Uterus (tissue), 3 donors: ENCODE measurements at regions not wholly inside any gene's neighbourhood (a gene's known extent, or its start where the extent isn't known, plus 50 kb on each side); places are given as distances from the start of the nearest gene placed in this dataset.

Source experiments
- DNase-seq, 2 donors: peaks; one replicate each; pipeline ENCODE4 v3.0.0-alpha.2; 2019 to 2020
- H3K27ac ChIP-seq, 2 donors: fragments of 200-600 bp; sonication (generic); 1 replicate in 1 of 2; 2 replicates in 1 of 2; pipeline ENCODE4 v1.5.1; 2016 to 2018
- H3K27me3 ChIP-seq, 2 donors: fragments of 200-600 bp; sonication (generic); one replicate each; pipeline ENCODE4 v1.5.1; 2018 to 2019; ENCODE audit warnings: control low read depth in 1 of 2
- H3K36me3 ChIP-seq, 2 donors: fragments of 200-600 bp; sonication (generic); one replicate each; pipeline ENCODE4 v1.5.1; 2019; ENCODE audit warnings: control low read depth in 1 of 2
- H3K4me1 ChIP-seq, 2 donors: fragments of 200-600 bp; sonication (generic); one replicate each; pipeline ENCODE4 v1.5.1; 2018 to 2019; ENCODE audit warnings: control low read depth in 1 of 2
- H3K4me3 ChIP-seq, 2 donors: fragments of 200-600 bp; sonication (generic); 1 replicate in 1 of 2; 2 replicates in 1 of 2; pipeline ENCODE4 v1.5.1; 2018 to 2019; ENCODE audit warnings: mild to moderate bottlenecking in 1 of 2
- H3K9me3 ChIP-seq, 2 donors: fragments of 200-600 bp; sonication (generic); one replicate each; pipeline ENCODE4 v1.5.1; 2019; ENCODE audit warnings: control low read depth in 1 of 2
- POLR2A ChIP-seq, 2 donors: fragments of 450-650 bp; IDR thresholded peaks; one replicate each; pipeline ENCODE4 v1.6.1; 2016; ENCODE audit warnings: antibody characterized with exemption in 2 of 2, mild to moderate bottlenecking in 1 of 2, moderate library complexity in 1 of 2
- intact Hi-C: fragments of 100-400 bp; cut with DNase I; formaldehyde crosslinking; loops from one replicate; pipeline ENCODE4 v1.15.1; 2023; ENCODE audit warnings: low total_unique reads
- TF ChIP-seq, protein P1 (sequence below), 4 experiments: fragments of 200-600 bp in 2 of 4; fragments of 450-650 bp in 2 of 4; sonication (generic) in 2 of 4; IDR thresholded peaks; one replicate each; pipeline ENCODE4 v1.5.1; 2016 to 2019; ENCODE audit warnings: antibody characterized with exemption in 4 of 4, mild to moderate bottlenecking in 2 of 4, moderate library complexity in 1 of 4
- donor health status: DM: yes; HTN: yes; CAD: no.

DNA sequence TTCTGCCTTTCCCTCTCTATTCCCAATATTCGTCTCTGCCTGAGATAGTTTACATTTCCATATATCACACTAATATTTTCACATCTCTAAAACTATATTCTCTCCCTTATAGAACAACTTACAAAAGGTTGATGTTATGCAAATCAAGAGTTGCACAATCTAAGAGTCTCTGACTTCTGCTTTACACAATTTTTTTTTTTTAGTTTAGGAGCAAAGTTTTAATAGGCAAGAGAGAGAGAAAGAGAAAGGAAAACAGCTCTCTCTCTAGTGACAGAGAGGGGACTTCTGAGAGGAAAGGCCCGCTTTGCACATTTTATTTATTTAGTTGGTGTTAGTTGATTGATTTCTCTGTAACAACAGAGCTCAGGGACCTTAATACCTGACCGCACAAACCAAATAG, 380.2 kb downstream of the TXNL1 start:
- H3K27me3 ChIP-seq = no peaks in the 10 kb centered on the region
- no peak for DNase-seq
- H3K4me3 ChIP-seq = no peak overlapping the region
- no peaks in the 10 kb centered on the region for H3K4me1 ChIP-seq
- intact Hi-C loops = no loop called here
- TF ChIP-seq POLR2A (IDR thresholded peaks at IDR 0.05) = no peak
- TF ChIP-seq, protein P1, sequence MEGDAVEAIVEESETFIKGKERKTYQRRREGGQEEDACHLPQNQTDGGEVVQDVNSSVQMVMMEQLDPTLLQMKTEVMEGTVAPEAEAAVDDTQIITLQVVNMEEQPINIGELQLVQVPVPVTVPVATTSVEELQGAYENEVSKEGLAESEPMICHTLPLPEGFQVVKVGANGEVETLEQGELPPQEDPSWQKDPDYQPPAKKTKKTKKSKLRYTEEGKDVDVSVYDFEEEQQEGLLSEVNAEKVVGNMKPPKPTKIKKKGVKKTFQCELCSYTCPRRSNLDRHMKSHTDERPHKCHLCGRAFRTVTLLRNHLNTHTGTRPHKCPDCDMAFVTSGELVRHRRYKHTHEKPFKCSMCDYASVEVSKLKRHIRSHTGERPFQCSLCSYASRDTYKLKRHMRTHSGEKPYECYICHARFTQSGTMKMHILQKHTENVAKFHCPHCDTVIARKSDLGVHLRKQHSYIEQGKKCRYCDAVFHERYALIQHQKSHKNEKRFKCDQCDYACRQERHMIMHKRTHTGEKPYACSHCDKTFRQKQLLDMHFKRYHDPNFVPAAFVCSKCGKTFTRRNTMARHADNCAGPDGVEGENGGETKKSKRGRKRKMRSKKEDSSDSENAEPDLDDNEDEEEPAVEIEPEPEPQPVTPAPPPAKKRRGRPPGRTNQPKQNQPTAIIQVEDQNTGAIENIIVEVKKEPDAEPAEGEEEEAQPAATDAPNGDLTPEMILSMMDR (IDR thresholded peaks at IDR 0.05) = no peak
- H3K9me3 ChIP-seq = no peaks in the 10 kb centered on the region
- H3K27ac ChIP-seq = no peak overlapping the region
- no peaks in the 10 kb centered on the region for H3K36me3 ChIP-seq

DNA sequence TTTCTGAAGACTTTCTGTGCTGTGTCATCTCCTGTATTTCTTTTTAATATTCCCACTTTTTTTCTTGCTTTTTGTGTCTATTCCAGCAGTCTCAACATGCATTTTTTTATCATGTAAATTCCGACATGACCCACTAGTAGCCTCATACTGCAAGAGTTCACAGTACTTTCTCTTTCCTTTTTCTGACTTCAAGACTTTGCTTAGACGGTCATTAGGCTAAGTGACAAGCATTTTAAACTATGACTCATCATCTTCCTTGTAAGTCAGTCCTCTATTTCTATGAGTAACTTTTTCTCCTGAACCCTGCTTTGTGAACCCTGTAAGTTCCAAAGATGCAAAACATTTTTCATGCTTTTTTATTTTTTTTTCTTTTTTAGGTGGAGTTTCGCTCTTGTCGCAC, 381.2 kb downstream of the TXNL1 start:
- TF ChIP-seq POLR2A (IDR thresholded peaks at IDR 0.05) = no peak
- TF ChIP-seq, protein P1 (IDR thresholded peaks at IDR 0.05) = no peak
- H3K4me1 ChIP-seq = no peaks in the 10 kb centered on the region
- H3K9me3 ChIP-seq = no peaks in the 10 kb centered on the region
- H3K4me3 ChIP-seq = no peak overlapping the region
- no peaks in the 10 kb centered on the region for H3K36me3 ChIP-seq
- DNase-seq = no peak
- intact Hi-C loops = no loop called here
- H3K27ac ChIP-seq = no peak overlapping the region
- H3K27me3 ChIP-seq = no peaks in the 10 kb centered on the region

DNA sequence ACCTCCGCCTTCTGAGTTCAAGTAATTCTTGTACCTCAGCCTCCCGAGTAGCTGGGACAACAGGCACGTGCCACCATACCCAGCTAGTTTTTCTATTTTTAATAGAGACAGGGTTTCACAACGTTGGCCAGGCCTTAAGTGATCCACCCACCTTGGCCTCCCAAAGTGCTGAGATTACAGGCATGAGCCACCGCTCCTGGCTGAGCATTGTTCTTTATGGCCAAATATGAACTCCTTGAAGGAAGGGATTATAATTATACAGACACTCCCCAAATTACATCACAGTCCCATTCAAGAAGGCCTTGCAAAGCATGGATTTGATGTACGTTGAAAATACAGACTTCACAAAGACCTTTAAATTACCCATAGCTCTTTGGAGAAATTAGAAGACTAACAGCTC, 381.7 kb downstream of the TXNL1 start:
- Histone ChIP-seq H3K27me3 (no peaks in the 10 kb centered on the region), H3K4me3 (no peak overlapping the region), H3K4me1 (no peaks in the 10 kb centered on the region), H3K27ac (no peak overlapping the region), H3K9me3 (no peaks in the 10 kb centered on the region), H3K36me3 (no peaks in the 10 kb centered on the region)
- TF ChIP-seq POLR2A (IDR thresholded peaks at IDR 0.05) = no peak
- TF ChIP-seq, protein P1 (IDR thresholded peaks at IDR 0.05) = no peak
- no peak for DNase-seq
- intact Hi-C loops = no loop called here

DNA sequence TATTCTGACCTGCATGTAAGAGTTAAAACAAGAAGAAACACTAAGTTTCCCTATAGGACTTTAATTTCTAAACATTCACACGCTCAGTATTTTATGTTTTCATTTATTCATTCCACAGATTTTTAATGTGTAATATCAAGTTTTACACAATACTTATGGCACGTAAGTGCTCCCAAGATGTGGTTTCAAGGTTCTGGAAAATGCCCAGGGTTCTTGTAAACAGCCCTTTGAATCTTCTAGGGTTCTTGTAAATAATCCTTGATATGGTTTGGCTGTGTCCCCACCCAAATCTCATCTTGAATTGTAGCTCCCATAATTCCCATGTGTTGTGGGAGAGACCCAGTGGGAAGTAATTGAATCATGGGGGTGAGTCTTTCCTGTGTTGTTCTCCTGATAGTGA, 383.0 kb downstream of the TXNL1 start:
- no peaks in the 10 kb centered on the region for H3K9me3 ChIP-seq
- TF ChIP-seq, protein P1 (IDR thresholded peaks at IDR 0.05) = no peak
- TF ChIP-seq POLR2A (IDR thresholded peaks at IDR 0.05) = no peak
- no peak overlapping the region for H3K27ac ChIP-seq
- intact Hi-C loops = no loop called here
- no peaks in the 10 kb centered on the region for H3K36me3 ChIP-seq
- H3K4me1 ChIP-seq = no peaks in the 10 kb centered on the region
- no peak overlapping the region for H3K4me3 ChIP-seq
- no peaks in the 10 kb centered on the region for H3K27me3 ChIP-seq
- no peak for DNase-seq

DNA sequence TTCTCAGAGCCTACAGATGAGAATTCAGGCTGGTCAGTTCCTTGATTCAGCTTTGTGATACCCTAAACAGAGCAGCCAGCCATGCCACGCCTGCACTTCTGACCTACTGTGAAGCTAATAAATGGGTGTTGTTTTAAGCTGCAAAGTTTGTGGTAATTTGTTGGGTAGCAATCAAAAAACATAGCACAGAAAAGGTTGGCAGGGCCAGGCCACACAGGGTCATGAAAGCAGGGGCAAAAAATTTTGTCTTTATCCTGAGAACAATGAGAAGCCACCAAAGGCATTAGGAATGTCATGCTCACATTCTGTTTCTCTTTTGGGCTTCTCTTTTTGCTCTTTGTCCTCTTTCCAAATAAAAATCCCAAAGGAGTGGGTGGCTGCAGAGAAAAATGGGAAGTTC, 385.9 kb downstream of the TXNL1 start:
- no peaks in the 10 kb centered on the region for H3K4me1 ChIP-seq
- H3K27ac ChIP-seq = no peak overlapping the region
- no peak for TF ChIP-seq POLR2A (IDR thresholded peaks at IDR 0.05)
- TF ChIP-seq, protein P1 (IDR thresholded peaks at IDR 0.05) = no peak
- intact Hi-C loops = no loop called here
- no peak for DNase-seq
- H3K27me3 ChIP-seq = no peaks in the 10 kb centered on the region
- H3K4me3 ChIP-seq = no peak overlapping the region
- no peaks in the 10 kb centered on the region for H3K36me3 ChIP-seq
- H3K9me3 ChIP-seq = no peaks in the 10 kb centered on the region
